ENCODE measurements at regions not wholly inside any gene's neighbourhood (a gene's known extent, or its start where the extent isn't known, plus 50 kb on each side); places are given as distances from the start of the nearest gene placed in this dataset.
"Not testable (repeated sequence)": the region's sequence is repeated elsewhere in the genome, so short reads cannot be mapped to it uniquely, and the experiment has no call there.

DNA sequence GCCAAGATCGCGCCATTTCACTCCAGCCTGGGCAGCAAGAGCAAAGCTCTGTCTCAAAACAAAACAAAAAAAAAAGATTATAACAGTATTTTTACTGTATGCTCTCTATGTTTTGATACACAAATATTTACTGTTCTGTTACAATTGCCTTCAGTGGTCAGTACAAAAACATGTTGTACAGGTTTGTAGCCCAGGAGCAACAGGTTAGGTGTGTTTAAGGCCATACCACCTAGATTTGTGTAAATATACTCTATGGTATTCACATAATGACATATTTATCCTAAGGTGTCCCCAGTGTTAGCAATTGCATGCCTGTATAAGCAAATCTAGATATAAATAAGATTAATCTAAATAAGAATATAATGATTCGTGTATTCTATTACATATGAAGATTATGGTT is 625.0 kb downstream of the TMEM182 start:
- no peak for DNase-seq (ENCODE audit: low read depth)

DNA sequence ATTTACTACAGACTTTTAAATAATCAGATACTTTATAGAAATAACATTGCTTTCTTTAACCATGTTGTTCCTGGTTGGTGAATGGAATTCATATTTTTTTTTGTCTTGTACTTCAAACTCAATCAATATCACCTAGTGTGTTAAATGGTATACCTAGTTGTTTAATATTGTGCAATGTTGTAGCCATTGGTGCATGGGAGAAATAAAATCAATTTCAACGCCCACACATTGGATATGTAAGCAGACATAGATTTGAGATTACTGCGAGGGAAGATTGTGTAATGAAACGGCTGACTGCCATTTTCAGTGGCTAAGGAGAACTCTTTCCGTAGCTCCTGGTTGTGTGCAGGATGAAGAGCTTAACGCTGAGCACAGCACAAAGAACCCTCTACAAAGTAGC is 626.1 kb downstream of the TMEM182 start:
- DNase-seq (ENCODE audit: low read depth) = no peak

DNA sequence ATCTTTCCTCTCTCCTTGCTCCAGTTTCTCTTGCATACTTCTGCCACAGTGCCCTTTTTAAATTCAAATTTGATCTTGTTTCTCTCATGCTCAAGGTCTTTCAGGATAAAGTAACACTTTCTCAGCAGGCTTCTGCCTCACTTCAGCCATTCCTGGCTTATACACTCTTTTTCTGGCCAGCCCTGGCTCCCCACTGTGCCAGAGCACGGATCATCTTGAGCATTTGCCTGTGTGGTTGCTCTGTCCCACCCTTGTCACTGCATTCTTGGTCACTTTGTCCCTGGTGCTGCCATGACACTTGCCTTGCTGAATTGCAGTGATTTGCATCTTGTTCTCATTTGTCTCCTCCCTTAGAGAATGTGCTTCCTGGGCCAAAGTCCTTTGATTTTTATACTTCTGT is 634.3 kb downstream of the TMEM182 start:
- no peak for DNase-seq (ENCODE audit: low read depth)

DNA sequence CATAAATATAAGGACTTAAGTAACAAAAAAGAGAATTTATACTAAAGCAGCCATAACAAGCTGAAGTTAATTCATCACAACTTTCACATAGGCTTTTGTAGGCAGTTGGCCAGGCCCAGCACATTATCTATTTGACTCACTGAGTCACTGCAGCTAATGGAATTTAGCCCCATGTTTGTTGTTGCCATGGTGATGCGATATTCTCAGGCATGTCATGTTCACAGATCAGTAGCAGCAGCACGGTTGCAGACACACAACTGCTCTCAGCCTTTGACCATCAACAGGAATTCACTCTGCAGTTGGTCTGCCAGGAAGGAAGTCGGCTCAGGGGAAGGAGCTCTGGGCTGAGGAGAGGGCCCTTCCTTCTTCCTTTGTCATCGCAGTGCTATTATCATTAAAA is 639.8 kb downstream of the TMEM182 start:
- DNase-seq (ENCODE audit: low read depth) = peak; percentile 57

DNA sequence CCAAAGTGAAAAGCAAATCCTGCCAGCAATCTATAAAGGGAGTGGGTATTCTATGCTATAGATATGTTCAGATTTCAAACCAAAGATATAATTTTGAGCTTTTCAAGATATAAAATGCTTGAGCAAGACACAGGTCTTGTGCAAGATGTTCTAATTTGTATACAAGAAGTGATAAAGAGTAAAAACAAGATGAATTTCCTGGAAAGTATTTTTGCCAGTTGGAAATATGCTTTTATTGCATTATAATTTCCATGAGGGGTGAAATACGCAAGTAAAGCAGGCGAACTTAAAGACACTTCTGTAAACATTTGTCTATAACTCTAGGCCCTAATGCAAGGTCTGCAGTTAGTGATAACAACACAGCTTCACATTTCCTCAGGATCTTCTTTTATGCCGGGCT is 640.5 kb downstream of the TMEM182 start:
- DNase-seq (ENCODE audit: low read depth) = no peak

DNA sequence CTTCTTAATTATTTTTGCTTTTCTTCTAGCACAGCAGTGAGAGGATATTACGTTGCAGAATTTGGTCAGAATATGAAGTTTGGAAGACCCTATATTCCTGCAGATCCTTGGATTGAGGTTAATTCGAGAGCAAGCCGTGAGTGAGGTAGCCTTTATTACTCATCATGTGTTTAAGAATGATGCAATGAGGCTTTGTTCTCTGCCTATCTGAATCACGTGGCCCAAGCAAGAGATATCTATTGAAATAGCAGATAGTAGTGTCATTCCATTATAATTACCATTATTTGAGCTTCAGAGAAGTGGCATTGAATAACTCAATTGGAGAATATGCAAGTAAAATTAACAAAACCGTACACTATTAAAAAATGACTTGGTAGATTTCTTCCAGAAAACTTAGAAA is 641.1 kb downstream of the TMEM182 start:
- no peak for DNase-seq (ENCODE audit: low read depth)

DNA sequence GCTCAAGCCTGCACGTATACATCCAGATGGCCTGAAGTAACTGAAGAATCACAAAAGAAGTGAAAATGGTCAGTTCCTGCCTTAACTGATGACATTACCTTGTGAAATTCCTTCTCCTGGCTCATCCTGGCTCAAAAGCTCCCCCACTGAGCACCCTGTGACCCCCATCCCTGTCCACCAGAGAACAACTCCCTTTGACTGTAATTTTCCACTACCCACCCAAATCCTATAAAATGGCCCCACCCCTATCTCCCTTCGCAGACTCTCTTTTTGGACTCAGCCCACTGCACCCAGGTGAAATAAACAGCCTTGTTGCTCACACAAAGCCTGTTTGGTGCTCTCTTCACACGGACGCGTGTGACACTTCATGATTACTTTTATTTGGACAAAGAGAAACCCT is 641.6 kb downstream of the TMEM182 start:
- not testable (repeated sequence) for DNase-seq (ENCODE audit: low read depth)

DNA sequence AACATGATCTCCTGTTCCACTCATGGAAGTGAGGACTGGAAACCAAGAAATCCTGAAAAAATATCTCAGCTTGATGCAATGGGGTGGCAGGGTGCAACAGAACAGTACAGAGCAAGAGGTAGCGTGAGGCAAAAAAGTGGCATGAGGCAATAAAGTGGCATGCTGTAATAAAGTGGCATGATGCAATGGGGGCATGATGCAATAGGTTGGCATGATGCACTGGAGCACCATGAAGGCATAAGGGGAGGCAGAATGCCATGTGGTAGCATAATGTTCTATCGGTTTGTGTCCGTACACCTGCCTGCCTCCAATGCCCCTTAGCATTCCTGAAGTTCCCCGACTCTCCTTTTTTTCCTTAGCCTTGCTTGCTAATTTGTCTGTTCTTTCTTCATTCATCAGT is 648.4 kb downstream of the TMEM182 start:
- no peak for DNase-seq (ENCODE audit: low read depth)

DNA sequence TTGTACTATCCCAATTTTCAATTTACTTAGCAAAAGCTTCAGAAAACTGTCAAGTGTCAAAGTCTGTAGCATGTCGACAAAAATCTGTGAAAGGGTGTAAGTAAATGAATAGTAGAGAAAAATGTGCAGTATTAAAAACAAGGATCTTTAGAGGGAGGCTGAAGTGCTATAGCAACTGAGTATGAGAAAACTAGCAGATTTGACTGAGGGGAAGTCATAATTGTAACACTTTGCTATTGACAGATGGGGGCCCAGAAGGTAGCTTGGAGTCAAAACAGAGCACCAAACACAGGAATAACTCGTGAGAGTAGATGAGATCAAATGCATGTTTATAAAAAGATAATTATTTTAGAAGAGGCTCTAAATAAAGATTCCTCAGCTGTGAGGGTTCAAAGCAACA is 657.7 kb downstream of the TMEM182 start:
- DNase-seq (ENCODE audit: low read depth) = no peak

DNA sequence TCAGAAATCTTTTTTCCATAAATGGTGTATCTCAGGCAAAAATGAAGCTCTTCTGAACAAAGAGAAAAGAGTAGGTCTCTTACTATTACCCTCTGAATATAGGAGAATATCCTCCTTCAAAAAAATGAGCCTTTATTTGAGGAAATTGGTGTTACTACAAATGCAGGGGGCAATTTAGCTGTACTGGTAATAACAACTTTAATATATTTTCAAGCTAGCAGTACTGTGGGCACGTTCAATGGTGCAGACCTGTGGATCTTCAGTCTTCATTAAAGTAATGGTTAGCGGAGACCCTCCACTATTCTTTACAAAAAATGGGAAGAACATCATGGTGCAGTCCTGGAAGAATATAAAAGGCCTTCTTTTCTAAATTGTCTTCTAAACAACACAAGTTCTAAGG is 661.3 kb downstream of the TMEM182 start:
- DNase-seq (ENCODE audit: low read depth) = no peak

DNA sequence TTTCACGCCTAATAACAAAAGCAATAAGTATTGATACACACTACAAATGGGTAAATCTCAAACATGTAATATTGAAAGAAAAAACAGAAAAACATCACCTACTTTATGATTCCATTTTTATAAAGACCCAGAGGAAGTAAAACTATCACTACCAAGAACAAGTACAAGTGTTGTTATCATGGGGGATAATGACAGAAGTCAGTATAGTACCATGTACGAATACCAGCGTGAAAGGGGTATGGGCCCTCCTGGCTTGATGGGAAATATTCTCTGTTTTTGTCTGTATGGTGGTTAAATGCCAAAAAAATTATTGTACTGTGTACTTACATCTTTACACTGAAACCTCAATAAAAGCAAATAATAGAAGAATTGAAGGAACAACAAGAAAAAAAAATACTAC is 665.7 kb downstream of the TMEM182 start:
- no peak for DNase-seq (ENCODE audit: low read depth)

DNA sequence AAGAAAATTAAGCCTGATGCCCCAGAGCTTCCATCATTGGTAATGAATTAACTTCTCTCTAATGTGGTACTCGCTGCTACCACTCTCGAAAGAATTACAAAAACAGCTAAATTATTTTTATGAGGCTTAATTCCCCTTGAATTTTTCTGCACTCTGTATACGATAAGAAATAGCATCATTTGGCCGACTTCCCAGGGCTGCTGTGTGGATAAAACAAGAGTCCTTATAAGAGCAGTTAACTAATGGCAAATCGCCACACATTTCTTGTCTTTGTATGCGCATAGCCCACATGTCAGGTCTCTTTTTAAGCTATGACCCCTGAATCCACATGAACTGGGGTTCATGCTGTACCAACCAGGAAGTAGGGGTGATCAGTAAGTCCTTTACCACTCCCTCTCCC is 668.4 kb downstream of the TMEM182 start:
- no peak for DNase-seq (ENCODE audit: low read depth)

DNA sequence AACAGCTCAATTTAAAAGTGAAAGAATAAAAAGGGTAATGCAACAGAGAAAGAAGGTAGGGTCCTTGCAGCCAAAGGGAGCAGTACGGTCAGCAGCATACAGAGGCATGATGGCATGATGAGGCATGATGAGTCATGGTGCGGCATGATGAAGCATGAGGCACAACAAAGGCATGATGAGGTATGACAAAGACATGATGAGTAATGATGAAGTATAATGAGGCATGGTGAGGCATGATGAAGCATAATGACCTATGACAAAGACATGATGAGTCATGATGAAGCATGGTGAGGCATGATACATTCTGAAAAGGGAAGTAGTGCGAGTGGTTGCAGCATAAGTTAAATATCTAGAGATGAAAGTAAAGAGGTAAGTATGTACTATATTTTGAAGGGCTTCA is 673.2 kb downstream of the TMEM182 start:
- no peak for DNase-seq (ENCODE audit: low read depth)

DNA sequence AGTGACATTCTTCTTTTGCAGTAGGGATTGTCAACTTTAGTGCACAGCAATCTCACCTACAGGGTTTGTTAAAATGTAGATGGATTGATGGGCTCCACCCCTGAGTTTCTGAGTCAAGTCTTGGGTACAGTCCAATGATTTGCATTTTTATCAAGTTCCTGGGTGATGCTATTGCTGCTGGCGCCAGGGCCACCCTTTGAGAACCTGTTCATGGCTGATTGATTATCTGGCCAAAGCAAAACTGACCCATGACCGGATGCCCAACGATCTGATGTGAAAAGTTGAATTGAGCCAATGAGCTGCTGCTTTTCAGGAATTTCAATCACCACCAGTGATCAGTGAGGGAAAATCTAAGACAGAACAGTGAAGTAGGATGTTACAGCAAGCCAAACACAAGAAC is 675.3 kb downstream of the TMEM182 start:
- no peak for DNase-seq (ENCODE audit: low read depth)

DNA sequence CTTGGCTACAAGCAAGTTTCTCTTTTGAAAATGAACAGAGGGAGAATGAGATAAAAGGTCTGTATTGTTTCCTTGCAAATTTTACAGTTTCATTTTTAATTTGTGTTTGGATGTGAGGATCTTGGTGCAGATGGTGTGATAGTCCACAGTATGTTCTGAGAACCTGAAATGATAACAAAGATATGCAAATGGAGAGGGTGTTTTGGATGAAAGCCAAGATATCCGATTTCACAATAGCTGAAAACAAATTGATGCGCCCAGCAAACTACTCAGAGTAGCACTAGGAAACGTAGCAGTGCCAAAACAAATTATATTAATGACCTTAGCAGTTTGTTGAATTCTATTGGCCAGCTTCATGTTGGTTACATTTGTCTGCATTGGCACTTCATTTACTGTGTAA is 683.5 kb downstream of the TMEM182 start:
- no peak for DNase-seq (ENCODE audit: low read depth)

DNA sequence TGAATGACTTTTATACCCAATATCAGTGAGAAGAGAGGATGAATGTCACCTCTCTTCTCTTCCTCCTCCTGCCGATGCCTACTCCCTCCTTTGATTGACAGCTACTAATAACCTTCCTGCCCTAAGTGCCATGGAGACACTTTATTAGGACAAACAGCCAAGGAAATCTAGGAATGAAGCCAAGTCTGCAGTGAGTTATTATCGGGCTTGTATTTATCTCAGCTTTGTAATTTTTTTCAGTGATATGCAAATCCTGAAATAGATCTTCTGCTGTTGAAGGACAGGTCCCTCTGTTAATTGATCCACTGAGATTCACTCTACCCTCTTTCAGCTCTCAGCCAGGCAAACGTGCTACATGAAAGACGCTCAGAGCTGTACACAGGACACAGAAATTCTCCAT is 686.7 kb downstream of the TMEM182 start:
- no peak for DNase-seq (ENCODE audit: low read depth)

DNA sequence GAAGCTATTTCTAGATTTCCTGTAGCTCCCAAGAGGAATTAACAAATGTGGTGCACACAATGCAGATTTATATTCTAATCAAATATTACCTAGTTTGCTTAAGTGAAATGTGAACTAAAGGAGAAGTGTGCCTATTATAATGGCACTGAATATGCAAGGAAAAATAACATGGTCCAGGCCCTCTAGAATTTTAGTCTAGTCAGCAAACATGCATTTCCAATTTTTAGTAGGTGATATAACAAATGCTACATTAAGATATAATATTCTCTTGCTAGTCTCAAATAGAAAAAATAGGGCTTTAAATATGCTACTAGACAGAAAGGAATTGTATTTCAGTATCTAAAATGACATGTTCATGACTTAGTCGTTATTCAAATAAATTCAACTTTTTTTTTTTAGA is 689.5 kb downstream of the TMEM182 start:
- DNase-seq (ENCODE audit: low read depth) = no peak

DNA sequence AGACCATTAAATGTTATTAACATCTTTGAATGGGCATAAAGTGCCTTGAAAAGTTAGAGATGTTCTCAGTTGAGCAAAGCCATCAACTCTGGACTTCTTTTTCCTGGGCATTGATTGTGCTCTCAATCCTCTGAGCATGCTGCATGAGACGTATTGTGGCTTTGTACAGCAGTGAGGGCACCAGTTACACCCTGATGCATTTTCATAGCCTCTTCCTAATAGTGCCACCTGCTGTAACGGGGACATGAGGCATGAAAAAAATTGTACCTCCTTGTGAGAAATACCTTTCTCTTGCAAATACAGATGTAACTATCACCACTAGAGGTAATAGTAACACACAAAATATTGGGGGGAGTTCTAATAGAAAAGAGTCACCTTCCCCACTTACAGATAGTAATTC is 697.5 kb downstream of the TMEM182 start:
- no peak for DNase-seq (ENCODE audit: low read depth)

DNA sequence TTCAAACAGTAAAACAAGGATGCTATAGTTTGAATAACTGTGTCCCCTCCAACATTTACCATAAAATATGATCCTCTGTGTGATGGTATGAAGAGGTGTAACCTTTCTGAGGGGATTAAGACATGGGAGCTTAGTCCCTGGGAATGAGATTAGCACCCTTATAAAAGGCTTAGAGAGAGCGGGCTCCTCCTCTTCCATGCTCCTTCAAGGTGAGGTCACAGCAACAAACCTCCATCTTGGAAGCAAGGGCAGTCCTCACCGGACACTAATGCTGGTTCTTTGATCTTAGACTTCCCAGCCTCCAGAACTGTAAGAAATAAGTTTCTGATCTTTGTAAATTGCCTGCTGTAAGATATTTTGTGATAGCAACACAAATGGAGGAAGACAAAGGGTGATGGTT is 700.3 kb downstream of the TMEM182 start:
- no peak for DNase-seq (ENCODE audit: low read depth)

DNA sequence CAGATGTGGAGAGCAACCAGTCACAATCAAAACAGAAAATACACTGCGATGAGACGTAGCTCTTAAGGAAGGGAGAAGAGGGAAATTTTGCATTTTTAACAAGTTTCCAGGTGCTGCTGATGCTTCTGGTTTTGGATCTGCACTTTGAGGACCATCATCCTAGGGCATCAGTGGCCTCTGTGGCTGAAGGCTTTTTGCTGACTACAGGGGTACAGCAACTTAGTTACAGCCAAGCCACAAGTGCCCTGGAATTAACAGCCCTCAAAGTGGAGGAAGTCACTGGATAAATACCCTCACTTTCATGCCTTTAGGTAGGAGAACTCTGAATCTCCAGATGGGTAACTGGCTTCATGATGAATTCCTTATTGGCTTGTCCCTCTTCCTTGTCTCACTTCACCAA is 700.9 kb downstream of the TMEM182 start:
- no peak for DNase-seq (ENCODE audit: low read depth)

DNA sequence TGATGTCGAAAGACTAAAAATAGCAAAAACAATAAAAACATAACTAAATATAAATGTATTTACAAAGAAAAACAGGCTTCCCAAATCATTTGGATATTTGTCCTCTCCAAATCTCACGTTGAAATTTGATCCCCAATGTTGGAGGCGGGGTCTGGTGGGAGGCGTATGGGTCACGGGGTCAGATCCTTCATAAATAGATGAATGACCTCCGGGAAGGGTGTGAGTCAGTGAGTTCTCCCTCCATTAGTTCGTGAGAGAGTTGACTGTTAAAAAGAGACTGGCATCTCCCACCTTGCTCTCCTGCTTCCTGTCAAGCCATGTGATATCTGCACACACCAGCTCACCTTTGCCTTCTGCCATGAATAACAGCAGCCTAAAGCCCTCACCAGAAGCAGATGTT is 703.0 kb downstream of the TMEM182 start:
- no peak for DNase-seq (ENCODE audit: low read depth)

DNA sequence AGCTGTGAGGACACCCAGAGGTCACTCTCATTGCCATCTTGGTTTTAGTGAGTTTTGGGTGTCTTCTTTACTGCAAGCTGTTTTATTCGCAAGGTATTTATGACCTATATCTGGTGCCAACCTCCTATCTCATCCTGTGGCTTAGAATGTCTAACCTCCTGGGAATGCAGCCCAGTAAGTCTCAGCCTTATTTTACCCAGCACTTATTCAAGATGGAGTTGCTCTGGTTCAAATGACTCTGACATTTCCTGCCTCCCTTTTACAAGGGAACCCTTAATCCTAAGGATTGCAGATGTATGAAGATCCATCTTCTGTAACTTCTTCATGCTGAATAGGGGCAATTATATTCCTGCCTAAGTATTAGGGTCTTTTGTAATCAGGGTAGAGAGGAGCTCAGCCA is 708.0 kb downstream of the TMEM182 start:
- no peak for DNase-seq (ENCODE audit: low read depth)

DNA sequence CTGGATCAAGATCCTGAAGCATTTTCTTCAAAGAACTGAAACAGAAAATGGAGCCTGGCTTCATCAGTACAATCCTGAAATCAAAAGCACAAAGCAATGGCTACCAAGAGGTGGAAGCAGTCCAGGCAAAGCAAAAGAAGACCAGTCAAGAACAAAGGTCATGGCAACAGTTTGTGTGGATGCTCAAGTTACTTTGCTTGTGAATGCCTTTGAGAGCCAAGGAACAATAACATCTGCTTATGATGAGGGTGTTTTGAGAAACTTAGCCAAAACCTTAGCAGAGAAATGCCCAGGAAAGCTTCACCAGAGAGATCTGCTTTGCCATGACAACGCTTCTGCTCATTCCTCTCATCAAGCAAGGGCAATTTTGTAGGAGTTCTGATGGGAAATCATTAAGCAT is 723.1 kb downstream of the TMEM182 start:
- no peak for DNase-seq (ENCODE audit: low read depth)

DNA sequence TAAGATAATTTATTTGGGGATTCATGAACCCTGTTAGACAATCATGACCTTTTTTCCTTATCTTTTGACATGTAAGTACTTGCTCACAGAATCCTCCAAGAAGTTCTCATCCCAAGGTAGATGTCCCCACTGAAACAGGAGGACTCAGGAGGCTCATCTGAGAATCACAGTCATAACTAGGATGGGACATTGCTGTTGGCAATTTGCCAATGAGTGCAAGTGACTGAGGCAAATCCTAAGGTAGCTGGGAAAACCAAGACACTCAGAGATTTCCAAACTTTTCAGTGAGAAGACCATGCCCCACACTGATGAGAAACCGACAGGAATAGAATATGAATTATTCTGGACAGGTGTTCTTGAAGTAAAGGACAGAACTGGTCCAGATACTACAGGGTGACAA is 735.0 kb downstream of the TMEM182 start:
- DNase-seq (ENCODE audit: low read depth) = no peak

DNA sequence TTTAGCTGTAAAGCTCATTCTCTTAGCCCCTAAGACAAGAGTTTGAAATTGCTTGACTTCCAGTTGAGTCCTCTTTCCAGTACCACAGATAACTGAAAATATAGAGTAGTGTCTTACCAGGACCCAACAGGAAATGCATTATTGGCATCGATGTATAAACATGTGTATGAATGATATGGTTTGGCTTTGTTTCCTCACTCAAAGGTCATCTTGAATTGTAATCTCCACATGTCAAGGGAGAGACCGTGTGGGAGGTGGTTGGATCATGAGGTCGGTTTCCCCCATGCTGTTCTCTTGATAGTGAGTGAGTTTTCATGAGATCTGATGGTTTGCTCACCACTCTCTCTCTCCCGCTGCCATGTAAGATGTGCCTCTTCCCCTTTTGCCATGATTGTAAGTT is 745.0 kb downstream of the TMEM182 start:
- no peak for DNase-seq (ENCODE audit: low read depth)
